ENCODE measurements at regions not wholly inside any gene's neighbourhood (a gene's known extent, or its start where the extent isn't known, plus 50 kb on each side); places are given as distances from the start of the nearest gene placed in this dataset.

GRCh38 chr2:134136731-134137130 lies 117.1 kb upstream of the MGAT5 start:
- H4K20me1 ChIP-seq (ENCODE audit: control insufficient read depth, insufficient read depth, insufficient read length), result no peaks in the 10 kb centered on the region
- no peak overlapping the region for H3T11ph ChIP-seq (ENCODE audit: low read length)
- peak overlapping the region in 2 of 3 experiments; percentile 38 to 49; a peak in 2 of 7 replicates for H3K27ac Mint-ChIP-seq
- no peak overlapping the region for H3K56ac ChIP-seq (ENCODE audit: insufficient read length, low read depth, low read length)
- no peaks in the 10 kb centered on the region for H3K23me2 ChIP-seq (ENCODE audit: insufficient read length, low read depth, low read length, poor library complexity, severe bottlenecking)
- H3K79me1 ChIP-seq (ENCODE audit: insufficient read depth, low read depth, low read length, poor library complexity, severe bottlenecking), result peaks cover 2% of the 10 kb centered on the region
- H3K14ac ChIP-seq (ENCODE audit: insufficient read depth, low read length), result no peak overlapping the region
- peaks cover 0 to 1% (median 0%) of the 10 kb centered on the region in 3 experiments; a peak in 3 of 7 replicates for H3K36me3 Mint-ChIP-seq (ENCODE audit: insufficient read depth in 1 of 3, low read depth in 3 of 3)
- H3K9ac ChIP-seq (ENCODE audit: extremely low read depth, insufficient read length, low read length), result no peak overlapping the region
- H2BK120ac ChIP-seq (ENCODE audit: low read depth, low read length, poor library complexity, severe bottlenecking), result no peak overlapping the region
- H3K4me2 ChIP-seq (ENCODE audit: insufficient read depth, insufficient read length, low read length), result no peak overlapping the region
- H3K27ac ChIP-seq (ENCODE audit: insufficient read length, low read depth, low read length), result no peak overlapping the region
- no CpG with 5 or more reads among the region's 2 CpGs for WGBS (ENCODE audit: extremely low coverage, insufficient read length, low lambda C conversion rate)
- H3K23ac ChIP-seq (ENCODE audit: insufficient read length, low read depth, low read length), result no peak overlapping the region
- no peak overlapping the region for H2AK5ac ChIP-seq (ENCODE audit: insufficient read length, low read length)
- H2AFZ ChIP-seq (ENCODE audit: low read length), result no peak overlapping the region
- H4K5ac ChIP-seq (ENCODE audit: insufficient read length, low read depth, low read length), result no peak overlapping the region
- H2BK20ac ChIP-seq (ENCODE audit: low read depth, low read length, poor library complexity, severe bottlenecking), result no peak overlapping the region
- DNase-seq, result no peak
- H3K4me3 Mint-ChIP-seq, result no peak overlapping the region
- H3K27me3 ChIP-seq (ENCODE audit: insufficient read depth, low read length), result no peaks in the 10 kb centered on the region
- H3K4me1 ChIP-seq (ENCODE audit: insufficient read depth, low read length), result peaks cover 17% of the 10 kb centered on the region
- H3K79me2 ChIP-seq (ENCODE audit: insufficient read depth, low read length), result peaks cover 3% of the 10 kb centered on the region; the same call in 1 of the 2 replicates
- H3K18ac ChIP-seq (ENCODE audit: insufficient read length, low read depth, low read length), result no peak overlapping the region
- H2BK12ac ChIP-seq (ENCODE audit: insufficient read length, low read depth, low read length), result no peak overlapping the region
- no peaks in the 10 kb centered on the region for H3K9me3 ChIP-seq (ENCODE audit: control insufficient read depth, low read depth, low read length)
- no peaks in the 10 kb centered on the region for H3K27me3 Mint-ChIP-seq (ENCODE audit: low read depth)
- H2BK15ac ChIP-seq (ENCODE audit: low read depth, low read length), result no peak overlapping the region
- H2BK5ac ChIP-seq (ENCODE audit: insufficient read length, low read length), result no peak overlapping the region
- H3K9me3 Mint-ChIP-seq, result no peaks in the 10 kb centered on the region
- no peak overlapping the region for H4K91ac ChIP-seq (ENCODE audit: insufficient read length, low read depth, low read length)
- H3K4ac ChIP-seq (ENCODE audit: low read depth, low read length), result no peak overlapping the region
- peaks cover 68 to 69% of the 10 kb centered on the region in 2 experiments for H3K4me1 Mint-ChIP-seq
- no peak for TF ChIP-seq CTCF (conservative IDR thresholded peaks at IDR 0.05)
- H4K8ac ChIP-seq (replicated peaks; ENCODE audit: insufficient read length, low read depth, low read length), result no peak overlapping the region
